ENCODE measurements at regions not wholly inside any gene's neighbourhood (a gene's known extent, or its start where the extent isn't known, plus 50 kb on each side); places are given as distances from the start of the nearest gene placed in this dataset.

GRCh38 chr5:88934439-88934838 lies 51.5 kb upstream of the MEF2C start:
- TF ChIP-seq TAF1 (IDR thresholded peaks at IDR 0.05; ENCODE audit: low read depth, low read length) (no peak), POLR2A (IDR thresholded peaks at IDR 0.05; ENCODE audit: low read depth, low read length) (no peak), POLR2AphosphoS5 (IDR thresholded peaks at IDR 0.05; ENCODE audit: low read depth, low read length) (no peak), POU2F2 (IDR thresholded peaks at IDR 0.05; ENCODE audit: low read depth, low read length) (no peak), SPI1 (IDR thresholded peaks at IDR 0.05; ENCODE audit: low read depth, low read length) (no peak)
